ENCODE measurements at regions not wholly inside any gene's neighbourhood (a gene's known extent, or its start where the extent isn't known, plus 50 kb on each side); places are given as distances from the start of the nearest gene placed in this dataset.

DNA sequence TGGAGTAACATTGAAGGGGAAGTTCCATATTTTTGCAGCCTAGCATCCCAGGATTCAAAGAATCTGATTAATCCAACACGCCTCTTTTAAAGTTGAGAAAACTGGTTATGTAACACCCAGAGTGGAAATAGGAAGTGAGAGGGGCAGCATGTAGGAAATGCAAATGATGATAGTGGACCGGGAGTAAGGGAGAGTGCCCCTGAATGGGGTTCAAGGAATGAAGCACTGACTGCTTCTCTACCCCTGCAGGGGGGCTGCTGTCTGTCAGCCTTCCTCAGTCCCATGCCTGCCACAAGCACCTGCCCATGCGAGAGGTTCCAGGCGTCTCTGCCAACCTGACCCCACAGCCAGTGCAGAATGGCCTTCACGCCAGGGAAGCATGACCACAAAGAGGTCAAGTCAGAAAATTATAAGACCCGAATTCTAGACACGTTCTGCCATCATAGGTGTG is 126.5 kb upstream of the CCND2 start:
- DNase-seq: no peak
- CTCF ChIA-PET: no interaction called here

More for the DNA sequence above, 126.5 kb upstream of the CCND2 start:
- Histone ChIP-seq H3K27ac (ENCODE audit: low read depth in 2 of 2, low read length in 1 of 2) (no peak overlapping the region), H3K4me1 (ENCODE audit: control insufficient read depth in 1 of 2, insufficient read depth in 2 of 2, low read depth in 1 of 2, low read length in 1 of 2) (no peaks in the 10 kb centered on the region), H3K27me3 (ENCODE audit: insufficient read depth) (peaks cover 28% of the 10 kb centered on the region; the same call in 1 of the 2 replicates), H2AFZ (ENCODE audit: low read depth) (no peak overlapping the region), H4K20me1 (ENCODE audit: insufficient read depth) (no peaks in the 10 kb centered on the region), H3K9ac (no peak overlapping the region), H3K4me2 (no peak overlapping the region), H3K79me2 (ENCODE audit: insufficient read depth) (no peaks in the 10 kb centered on the region), H3K9me3 (no peaks in the 10 kb centered on the region), H3K36me3 (replicated peaks in 1 of 2; ENCODE audit: control insufficient read depth in 1 of 2, insufficient read depth in 2 of 2, low read length in 1 of 2) (no peaks in the 10 kb centered on the region), H3K9me2 (no peaks in the 10 kb centered on the region), H3K4me3 (ENCODE audit: low read depth in 2 of 2, low read length in 1 of 2) (no peak overlapping the region), H3F3A (replicated peaks; ENCODE audit: insufficient read depth) (no peaks in the 10 kb centered on the region)
- TF ChIP-seq, protein P1, sequence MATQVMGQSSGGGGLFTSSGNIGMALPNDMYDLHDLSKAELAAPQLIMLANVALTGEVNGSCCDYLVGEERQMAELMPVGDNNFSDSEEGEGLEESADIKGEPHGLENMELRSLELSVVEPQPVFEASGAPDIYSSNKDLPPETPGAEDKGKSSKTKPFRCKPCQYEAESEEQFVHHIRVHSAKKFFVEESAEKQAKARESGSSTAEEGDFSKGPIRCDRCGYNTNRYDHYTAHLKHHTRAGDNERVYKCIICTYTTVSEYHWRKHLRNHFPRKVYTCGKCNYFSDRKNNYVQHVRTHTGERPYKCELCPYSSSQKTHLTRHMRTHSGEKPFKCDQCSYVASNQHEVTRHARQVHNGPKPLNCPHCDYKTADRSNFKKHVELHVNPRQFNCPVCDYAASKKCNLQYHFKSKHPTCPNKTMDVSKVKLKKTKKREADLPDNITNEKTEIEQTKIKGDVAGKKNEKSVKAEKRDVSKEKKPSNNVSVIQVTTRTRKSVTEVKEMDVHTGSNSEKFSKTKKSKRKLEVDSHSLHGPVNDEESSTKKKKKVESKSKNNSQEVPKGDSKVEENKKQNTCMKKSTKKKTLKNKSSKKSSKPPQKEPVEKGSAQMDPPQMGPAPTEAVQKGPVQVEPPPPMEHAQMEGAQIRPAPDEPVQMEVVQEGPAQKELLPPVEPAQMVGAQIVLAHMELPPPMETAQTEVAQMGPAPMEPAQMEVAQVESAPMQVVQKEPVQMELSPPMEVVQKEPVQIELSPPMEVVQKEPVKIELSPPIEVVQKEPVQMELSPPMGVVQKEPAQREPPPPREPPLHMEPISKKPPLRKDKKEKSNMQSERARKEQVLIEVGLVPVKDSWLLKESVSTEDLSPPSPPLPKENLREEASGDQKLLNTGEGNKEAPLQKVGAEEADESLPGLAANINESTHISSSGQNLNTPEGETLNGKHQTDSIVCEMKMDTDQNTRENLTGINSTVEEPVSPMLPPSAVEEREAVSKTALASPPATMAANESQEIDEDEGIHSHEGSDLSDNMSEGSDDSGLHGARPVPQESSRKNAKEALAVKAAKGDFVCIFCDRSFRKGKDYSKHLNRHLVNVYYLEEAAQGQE (IDR thresholded peaks at IDR 0.05; ENCODE audit: low read depth, low read length): no peak
- TF ChIP-seq RXRA (IDR thresholded peaks at IDR 0.05; ENCODE audit: borderline replicate concordance, low read depth): no peak
- TF ChIP-seq, protein P2, sequence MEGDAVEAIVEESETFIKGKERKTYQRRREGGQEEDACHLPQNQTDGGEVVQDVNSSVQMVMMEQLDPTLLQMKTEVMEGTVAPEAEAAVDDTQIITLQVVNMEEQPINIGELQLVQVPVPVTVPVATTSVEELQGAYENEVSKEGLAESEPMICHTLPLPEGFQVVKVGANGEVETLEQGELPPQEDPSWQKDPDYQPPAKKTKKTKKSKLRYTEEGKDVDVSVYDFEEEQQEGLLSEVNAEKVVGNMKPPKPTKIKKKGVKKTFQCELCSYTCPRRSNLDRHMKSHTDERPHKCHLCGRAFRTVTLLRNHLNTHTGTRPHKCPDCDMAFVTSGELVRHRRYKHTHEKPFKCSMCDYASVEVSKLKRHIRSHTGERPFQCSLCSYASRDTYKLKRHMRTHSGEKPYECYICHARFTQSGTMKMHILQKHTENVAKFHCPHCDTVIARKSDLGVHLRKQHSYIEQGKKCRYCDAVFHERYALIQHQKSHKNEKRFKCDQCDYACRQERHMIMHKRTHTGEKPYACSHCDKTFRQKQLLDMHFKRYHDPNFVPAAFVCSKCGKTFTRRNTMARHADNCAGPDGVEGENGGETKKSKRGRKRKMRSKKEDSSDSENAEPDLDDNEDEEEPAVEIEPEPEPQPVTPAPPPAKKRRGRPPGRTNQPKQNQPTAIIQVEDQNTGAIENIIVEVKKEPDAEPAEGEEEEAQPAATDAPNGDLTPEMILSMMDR (IDR thresholded peaks at IDR 0.05): no peak
- TF ChIP-seq, protein P3, sequence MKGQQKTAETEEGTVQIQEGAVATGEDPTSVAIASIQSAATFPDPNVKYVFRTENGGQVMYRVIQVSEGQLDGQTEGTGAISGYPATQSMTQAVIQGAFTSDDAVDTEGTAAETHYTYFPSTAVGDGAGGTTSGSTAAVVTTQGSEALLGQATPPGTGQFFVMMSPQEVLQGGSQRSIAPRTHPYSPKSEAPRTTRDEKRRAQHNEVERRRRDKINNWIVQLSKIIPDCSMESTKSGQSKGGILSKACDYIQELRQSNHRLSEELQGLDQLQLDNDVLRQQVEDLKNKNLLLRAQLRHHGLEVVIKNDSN (IDR thresholded peaks at IDR 0.05; ENCODE audit: borderline replicate concordance, low read depth): no peak
- 8% methylated on average over 6 of the region's 7 CpGs for WGBS (ENCODE audit: low lambda C conversion rate)
- POLR2A ChIA-PET: no interaction called here
